ENCODE measurements at regions not wholly inside any gene's neighbourhood (a gene's known extent, or its start where the extent isn't known, plus 50 kb on each side); places are given as distances from the start of the nearest gene placed in this dataset.

- TF ChIP-seq EZH2 (optimal IDR thresholded peaks at IDR 0.05; ENCODE audit: low read depth, low read length) (no peak), CTCF (IDR thresholded peaks at IDR 0.05; ENCODE audit: low read length) (no peak), EZH2phosphoT487 (IDR thresholded peaks at IDR 0.05; ENCODE audit: low read length) (no peak)
These were observed 774.5 kb upstream of the NEGR1 start for GRCh38 chr1:73056826-73057225.
